AG09319 (cell line): ENCODE measurements at regions not wholly inside any gene's neighbourhood (a gene's known extent, or its start where the extent isn't known, plus 50 kb on each side); places are given as distances from the start of the nearest gene placed in this dataset.

Experiments
- DNase-seq: peaks from one replicate; pipeline ENCODE4 v3.0.0-alpha.2; 2010; ENCODE audit warnings: low read depth; ENCODE audit errors: extremely low read depth
- TF ChIP-seq, protein P1 (sequence below): IDR thresholded peaks from 2 replicates; pipeline ENCODE4 v1.5.1; 2011; ENCODE audit warnings: low read depth, mild to moderate bottlenecking, inconsistent platforms, low read length, moderate library complexity

DNA sequence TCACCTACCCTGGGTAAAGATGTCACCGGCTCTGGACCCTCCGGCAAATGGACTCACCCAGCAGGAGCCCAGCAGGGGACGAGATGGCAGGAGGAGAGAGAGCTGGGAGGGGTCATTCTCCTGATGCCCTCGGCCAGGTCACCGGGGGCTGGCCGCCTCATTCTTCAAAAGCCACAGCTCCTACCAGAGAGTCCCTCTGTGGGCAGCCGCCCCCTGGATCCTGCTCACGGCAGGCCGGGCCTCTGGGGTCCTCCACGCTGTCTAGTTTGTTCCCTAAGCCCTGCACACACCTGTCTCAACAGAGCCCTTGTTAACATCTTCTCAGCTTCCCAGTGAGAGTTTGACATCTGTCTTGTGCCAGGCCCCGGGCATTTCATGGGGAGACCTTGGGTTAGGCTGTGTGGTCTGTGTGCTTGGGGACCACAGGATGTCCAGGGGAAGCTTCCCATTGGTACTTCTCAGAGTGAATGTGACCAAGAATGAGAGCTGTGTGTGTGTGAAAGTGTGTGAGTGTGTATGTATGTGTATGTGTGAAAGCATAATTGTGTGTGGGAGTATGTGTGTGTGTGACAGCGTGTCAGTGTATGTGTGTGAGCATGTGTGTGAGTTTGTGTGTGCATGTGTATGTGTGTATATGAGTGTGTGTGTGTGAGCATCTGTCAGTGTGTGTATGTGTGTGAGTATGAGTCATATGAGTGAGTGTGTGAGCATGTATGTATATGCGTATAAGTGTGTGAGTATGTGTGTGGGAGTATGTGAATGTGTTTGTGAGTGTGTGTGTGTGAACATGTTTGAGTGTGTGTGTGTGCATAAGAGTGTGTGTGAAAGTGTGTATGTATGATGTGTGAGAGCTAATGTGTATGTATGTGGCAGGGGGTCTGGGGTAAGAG is 65.5 kb upstream of the BCO1 start:
- TF ChIP-seq, protein P1, sequence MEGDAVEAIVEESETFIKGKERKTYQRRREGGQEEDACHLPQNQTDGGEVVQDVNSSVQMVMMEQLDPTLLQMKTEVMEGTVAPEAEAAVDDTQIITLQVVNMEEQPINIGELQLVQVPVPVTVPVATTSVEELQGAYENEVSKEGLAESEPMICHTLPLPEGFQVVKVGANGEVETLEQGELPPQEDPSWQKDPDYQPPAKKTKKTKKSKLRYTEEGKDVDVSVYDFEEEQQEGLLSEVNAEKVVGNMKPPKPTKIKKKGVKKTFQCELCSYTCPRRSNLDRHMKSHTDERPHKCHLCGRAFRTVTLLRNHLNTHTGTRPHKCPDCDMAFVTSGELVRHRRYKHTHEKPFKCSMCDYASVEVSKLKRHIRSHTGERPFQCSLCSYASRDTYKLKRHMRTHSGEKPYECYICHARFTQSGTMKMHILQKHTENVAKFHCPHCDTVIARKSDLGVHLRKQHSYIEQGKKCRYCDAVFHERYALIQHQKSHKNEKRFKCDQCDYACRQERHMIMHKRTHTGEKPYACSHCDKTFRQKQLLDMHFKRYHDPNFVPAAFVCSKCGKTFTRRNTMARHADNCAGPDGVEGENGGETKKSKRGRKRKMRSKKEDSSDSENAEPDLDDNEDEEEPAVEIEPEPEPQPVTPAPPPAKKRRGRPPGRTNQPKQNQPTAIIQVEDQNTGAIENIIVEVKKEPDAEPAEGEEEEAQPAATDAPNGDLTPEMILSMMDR = no peak
- no peak for DNase-seq

DNA sequence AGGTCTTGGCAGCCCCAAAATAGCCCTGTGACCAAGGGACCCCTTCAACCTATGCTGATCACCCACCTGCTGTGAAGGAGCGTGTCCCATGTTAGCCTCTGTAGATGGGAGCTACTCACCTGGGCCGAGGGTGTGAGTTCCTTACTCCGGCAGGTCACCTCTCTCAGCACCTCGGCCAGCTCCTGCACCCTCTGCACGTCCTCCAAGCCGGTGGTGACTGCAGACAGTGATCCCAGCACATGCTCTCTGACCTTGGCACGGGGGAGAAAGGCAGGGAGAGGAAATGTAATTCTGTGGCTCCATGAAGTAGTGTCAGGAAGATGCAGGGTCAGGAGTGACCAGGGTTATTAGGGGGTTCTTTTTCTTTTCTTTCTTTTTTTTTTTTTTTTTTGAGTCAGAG is 67.7 kb upstream of the BCO1 start:
- TF ChIP-seq, protein P1 = no peak
- DNase-seq = no peak

GRCh38 chr16:81168406-81168805 is 70.1 kb upstream of the BCO1 start:
- TF ChIP-seq, protein P1 = no peak
- DNase-seq = no peak

DNA sequence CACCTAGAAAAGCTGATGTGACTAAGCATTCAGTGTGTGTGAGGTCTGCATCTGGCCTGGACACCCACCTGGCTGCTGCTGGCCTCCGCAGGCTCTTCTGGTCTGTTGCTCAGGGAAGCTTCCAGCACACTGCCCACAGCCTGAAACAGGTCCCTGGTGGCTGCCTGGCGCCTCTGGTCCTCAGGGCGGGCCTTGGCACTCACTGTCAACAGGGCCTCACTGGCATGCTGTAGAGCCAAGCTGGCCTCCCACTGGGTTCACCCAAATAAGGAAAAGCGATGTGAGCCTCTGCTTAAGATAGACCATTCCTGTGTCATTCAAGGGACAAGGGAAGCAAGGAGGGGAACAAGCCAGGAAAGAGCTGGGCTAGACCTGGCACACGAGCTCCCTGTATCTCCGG is 70.6 kb upstream of the BCO1 start:
- TF ChIP-seq, protein P1 = no peak
- no peak for DNase-seq

GRCh38 chr16:81166417-81167300 is 70.5 kb upstream of the GCSH start:
- no peak for DNase-seq
- TF ChIP-seq, protein P1 = no peak

DNA sequence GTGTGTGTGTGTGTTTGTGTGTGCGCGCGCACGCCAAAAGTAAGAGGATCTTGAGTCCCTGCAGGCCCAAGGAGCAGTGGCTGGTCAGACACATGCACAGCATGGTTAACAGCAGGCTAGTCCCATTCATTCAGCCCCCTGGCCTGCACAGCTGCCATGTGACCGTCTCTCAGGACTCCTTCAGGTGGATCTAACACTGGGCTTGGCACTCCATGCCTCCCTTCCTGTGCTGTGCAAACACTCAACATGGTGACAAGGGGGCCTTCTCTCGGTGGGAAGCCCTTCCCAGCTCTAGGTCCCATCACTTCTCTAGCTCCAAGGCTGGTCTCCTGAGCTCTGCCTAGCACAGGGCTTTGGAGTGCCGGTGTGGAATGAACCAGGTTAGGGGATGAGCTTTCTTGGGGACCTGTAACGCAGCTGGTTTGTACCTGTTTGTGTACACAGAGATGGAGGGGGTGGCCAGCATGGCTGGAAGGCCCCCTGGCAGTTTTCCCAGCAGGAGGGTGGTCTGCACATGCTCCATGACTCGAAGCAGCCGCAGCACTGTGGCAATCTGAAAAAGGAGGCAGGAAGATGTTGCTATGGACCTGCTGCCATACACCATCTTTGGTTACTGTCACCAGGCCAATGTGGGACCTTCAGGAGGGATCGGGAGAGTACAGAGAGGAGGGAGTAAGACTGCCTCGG is 69.4 kb upstream of the GCSH start:
- TF ChIP-seq, protein P1 = no peak
- no peak for DNase-seq
